ENCODE measurements at regions not wholly inside any gene's neighbourhood (a gene's known extent, or its start where the extent isn't known, plus 50 kb on each side); places are given as distances from the start of the nearest gene placed in this dataset.

- TF ChIP-seq ARID4A (CRISPR knock-in tag; IDR thresholded peaks at IDR 0.05; ENCODE audit: borderline replicate concordance) = no peak
- TF ChIP-seq ZSCAN9 (CRISPR knock-in tag; IDR thresholded peaks at IDR 0.05; ENCODE audit: borderline replicate concordance) = no peak
- TF ChIP-seq ZNF451 (CRISPR knock-in tag; IDR thresholded peaks at IDR 0.05) = no peak
- no peak for TF ChIP-seq ZNF576 (CRISPR knock-in tag; IDR thresholded peaks at IDR 0.05)
- no peak for TF ChIP-seq KLF11 (CRISPR knock-in tag; IDR thresholded peaks at IDR 0.05)
- no peak for TF ChIP-seq JUNB (CRISPR knock-in tag; IDR thresholded peaks at IDR 0.05; ENCODE audit: borderline replicate concordance)
- TF ChIP-seq ZFY (CRISPR knock-in tag; IDR thresholded peaks at IDR 0.05) = no peak
- no peak for TF ChIP-seq TEAD2 (CRISPR knock-in tag; IDR thresholded peaks at IDR 0.05)
- peak; percentile 20; the same call in 1 of the 2 replicates for TF ChIP-seq MIXL1 (CRISPR knock-in tag; IDR thresholded peaks at IDR 0.05)
- TF ChIP-seq ZNF788 (CRISPR knock-in tag; IDR thresholded peaks at IDR 0.05; ENCODE audit: borderline replicate concordance) = no peak
- no peak for TF ChIP-seq ZNF382 (CRISPR knock-in tag; IDR thresholded peaks at IDR 0.05; ENCODE audit: borderline replicate concordance)
- TF ChIP-seq HNRNPUL1 (IDR thresholded peaks at IDR 0.05; ENCODE audit: low read depth, low read length) = no peak
- no peak for TF ChIP-seq SRSF4 (IDR thresholded peaks at IDR 0.05; ENCODE audit: low read depth, low read length, poor library complexity, severe bottlenecking)
- TF ChIP-seq HIVEP1 (CRISPR knock-in tag; IDR thresholded peaks at IDR 0.05) = no peak
- TF ChIP-seq EHMT2 (IDR thresholded peaks at IDR 0.05; ENCODE audit: borderline replicate concordance, low read depth, low read length) = no peak
- no peak for TF ChIP-seq ARHGAP35 (CRISPR knock-in tag; IDR thresholded peaks at IDR 0.05; ENCODE audit: borderline replicate concordance)
- no peak; the same call in 1 of the 2 replicates for TF ChIP-seq ELF1 (CRISPR knock-in tag; IDR thresholded peaks at IDR 0.05)
- TF ChIP-seq RBM39 (IDR thresholded peaks at IDR 0.05; ENCODE audit: low read depth, low read length, poor library complexity, severe bottlenecking) = peak; percentile 21
- no peak for TF ChIP-seq RBAK (CRISPR knock-in tag; IDR thresholded peaks at IDR 0.05)
- TF ChIP-seq NFE2L1 (CRISPR knock-in tag; IDR thresholded peaks at IDR 0.05; ENCODE audit: borderline replicate concordance) = no peak
- TF ChIP-seq PLRG1 (conservative IDR thresholded peaks at IDR 0.05) = no peak
- TF ChIP-seq PRMT3 (CRISPR knock-in tag; IDR thresholded peaks at IDR 0.05; ENCODE audit: borderline replicate concordance, low read depth) = no peak
- TF ChIP-seq KDM4B (CRISPR knock-in tag; IDR thresholded peaks at IDR 0.05) = no peak
- no peak for TF ChIP-seq MATR3 (CRISPR knock-in tag; IDR thresholded peaks at IDR 0.05)
- no peak for TF ChIP-seq ZKSCAN1 (IDR thresholded peaks at IDR 0.05; ENCODE audit: low read length)
- TF ChIP-seq MAF1 (CRISPR knock-in tag; IDR thresholded peaks at IDR 0.05; ENCODE audit: borderline replicate concordance) = no peak
- TF ChIP-seq ZMAT5 (CRISPR knock-in tag; IDR thresholded peaks at IDR 0.05; ENCODE audit: borderline replicate concordance, low read depth) = no peak
Observed at GRCh38 chr20:40945754-40946450, 82.7 kb upstream of the TOP1 start (continued).
